ENCODE measurements at regions not wholly inside any gene's neighbourhood (a gene's known extent, or its start where the extent isn't known, plus 50 kb on each side); places are given as distances from the start of the nearest gene placed in this dataset.
"Not testable (repeated sequence)": the region's sequence is repeated elsewhere in the genome, so short reads cannot be mapped to it uniquely, and the experiment has no call there.

GRCh38 chr3:153762411-153763235 is 358.6 kb upstream of the ARHGEF26 start:
- no peak for TF ChIP-seq JUND (IDR thresholded peaks at IDR 0.05; ENCODE audit: low read depth)
- in situ Hi-C loops (cut with HindIII; ENCODE audit: low pct_unique_long_range_greater_than_20kb, low sequenced_read_pairs) = no loop called here
- DNase-seq (ENCODE audit: low read depth in 1 of 2, low spot score in 1 of 2) = no peak

- in situ Hi-C loops (cut with HindIII; ENCODE audit: low pct_unique_long_range_greater_than_20kb, low sequenced_read_pairs) = no loop called here
- no peak for TF ChIP-seq JUND (IDR thresholded peaks at IDR 0.05; ENCODE audit: low read depth)
- DNase-seq (ENCODE audit: low read depth in 1 of 2, low spot score in 1 of 2) = no peak
Measured at GRCh38 chr3:153767601-153768560, 353.3 kb upstream of the ARHGEF26 start.

- DNase-seq (ENCODE audit: low read depth in 1 of 2, low spot score in 1 of 2) = peak; percentile 46 to 74
- TF ChIP-seq JUND (IDR thresholded peaks at IDR 0.05; ENCODE audit: low read depth) = no peak
- in situ Hi-C loops (cut with HindIII; ENCODE audit: low pct_unique_long_range_greater_than_20kb, low sequenced_read_pairs) = no loop called here
Measured at GRCh38 chr3:153768561-153769469, 352.4 kb upstream of the ARHGEF26 start.

GRCh38 chr3:153783106-153783505 is 338.1 kb upstream of the ARHGEF26 start:
- no peak for TF ChIP-seq JUND (IDR thresholded peaks at IDR 0.05; ENCODE audit: low read depth)
- in situ Hi-C loops (cut with HindIII; ENCODE audit: low pct_unique_long_range_greater_than_20kb, low sequenced_read_pairs) = no loop called here
- DNase-seq (ENCODE audit: low read depth in 1 of 2, low spot score in 1 of 2) = no peak

- in situ Hi-C loops (cut with HindIII; ENCODE audit: low pct_unique_long_range_greater_than_20kb, low sequenced_read_pairs) = no loop called here
- no peak for TF ChIP-seq JUND (IDR thresholded peaks at IDR 0.05; ENCODE audit: low read depth)
- DNase-seq (ENCODE audit: low read depth in 1 of 2, low spot score in 1 of 2) = no peak
Measured at GRCh38 chr3:153783741-153784480, 337.3 kb upstream of the ARHGEF26 start.

GRCh38 chr3:153785901-153786300 is 335.3 kb upstream of the ARHGEF26 start:
- no peak for TF ChIP-seq JUND (IDR thresholded peaks at IDR 0.05; ENCODE audit: low read depth)
- no peak for DNase-seq (ENCODE audit: low read depth in 1 of 2, low spot score in 1 of 2)
- in situ Hi-C loops (cut with HindIII; ENCODE audit: low pct_unique_long_range_greater_than_20kb, low sequenced_read_pairs) = no loop called here

GRCh38 chr3:153789380-153789779 is 331.8 kb upstream of the ARHGEF26 start:
- TF ChIP-seq JUND (IDR thresholded peaks at IDR 0.05; ENCODE audit: low read depth) = no peak
- no peak for DNase-seq (ENCODE audit: low read depth in 1 of 2, low spot score in 1 of 2)
- in situ Hi-C loops (cut with HindIII; ENCODE audit: low pct_unique_long_range_greater_than_20kb, low sequenced_read_pairs) = no loop called here

GRCh38 chr3:153797056-153797455 is 324.1 kb upstream of the ARHGEF26 start:
- in situ Hi-C loops (cut with HindIII; ENCODE audit: low pct_unique_long_range_greater_than_20kb, low sequenced_read_pairs); DNase-seq (ENCODE audit: low read depth in 1 of 2, low spot score in 1 of 2): not testable (repeated sequence)

GRCh38 chr3:153809097-153809496 is 312.1 kb upstream of the ARHGEF26 start:
- no peak for TF ChIP-seq JUND (IDR thresholded peaks at IDR 0.05; ENCODE audit: low read depth)
- in situ Hi-C loops (cut with HindIII; ENCODE audit: low pct_unique_long_range_greater_than_20kb, low sequenced_read_pairs) = no loop called here
- no peak for DNase-seq (ENCODE audit: low read depth in 1 of 2, low spot score in 1 of 2)

- TF ChIP-seq JUND (IDR thresholded peaks at IDR 0.05; ENCODE audit: low read depth) = no peak
- in situ Hi-C loops (cut with HindIII; ENCODE audit: low pct_unique_long_range_greater_than_20kb, low sequenced_read_pairs) = no loop called here
- no peak for DNase-seq (ENCODE audit: low read depth in 1 of 2, low spot score in 1 of 2)
Measured at GRCh38 chr3:153818338-153818737, 302.9 kb upstream of the ARHGEF26 start.

GRCh38 chr3:153820035-153820434 is 301.2 kb upstream of the ARHGEF26 start:
- TF ChIP-seq JUND (IDR thresholded peaks at IDR 0.05; ENCODE audit: low read depth) = no peak
- DNase-seq (ENCODE audit: low read depth in 1 of 2, low spot score in 1 of 2) = no peak
- in situ Hi-C loops (cut with HindIII; ENCODE audit: low pct_unique_long_range_greater_than_20kb, low sequenced_read_pairs) = no loop called here

- DNase-seq (ENCODE audit: low read depth in 1 of 2, low spot score in 1 of 2); in situ Hi-C loops (cut with HindIII; ENCODE audit: low pct_unique_long_range_greater_than_20kb, low sequenced_read_pairs): not testable (repeated sequence)
Measured at GRCh38 chr3:153828346-153828745, 292.8 kb upstream of the ARHGEF26 start.

All from T47D (cell line).